RPMI8226 (cell line): ENCODE measurements at regions not wholly inside any gene's neighbourhood (a gene's known extent, or its start where the extent isn't known, plus 50 kb on each side); places are given as distances from the start of the nearest gene placed in this dataset.

Experiments used
- DNase-seq: peaks from one replicate; pipeline ENCODE4 v3.0.0-alpha.2; 2015

GRCh38 chr15:70318594-70319465 is 221.1 kb upstream of the TLE3 start:
- peak; percentile 40 for DNase-seq

DNA sequence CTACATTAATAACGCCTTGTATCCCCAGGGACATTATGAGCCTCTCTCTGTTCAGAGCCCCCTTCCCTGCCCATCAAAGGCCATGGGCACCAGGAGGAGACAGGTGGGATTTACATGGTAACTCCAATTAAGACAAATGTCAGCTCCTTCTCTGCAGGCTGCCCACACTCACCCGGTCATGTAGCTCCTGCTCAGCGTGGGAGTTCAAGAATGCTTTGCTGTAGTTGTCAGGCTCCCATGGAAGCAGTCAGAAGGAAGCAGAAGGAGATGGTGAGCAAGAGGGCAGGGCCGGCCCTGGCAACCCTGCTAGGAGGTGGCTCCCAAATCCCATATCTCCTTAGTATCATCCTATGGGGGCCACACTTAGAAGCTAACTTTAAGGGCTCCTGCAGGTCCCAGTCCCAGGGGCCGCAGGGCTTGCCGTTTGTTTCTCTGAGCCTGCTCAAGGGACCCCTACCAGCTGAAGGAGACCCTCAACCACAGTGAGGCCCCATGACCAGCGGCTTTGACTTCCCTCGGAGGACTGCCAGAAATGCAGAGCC is 218.4 kb upstream of the TLE3 start:
- no peak for DNase-seq

- no peak for DNase-seq
These were observed 217.7 kb upstream of the TLE3 start for GRCh38 chr15:70315431-70315830.

GRCh38 chr15:70314688-70315087 is 217.0 kb upstream of the TLE3 start:
- DNase-seq, result no peak

- DNase-seq, result no peak
These were observed 216.3 kb upstream of the TLE3 start for GRCh38 chr15:70314018-70314354.

DNA sequence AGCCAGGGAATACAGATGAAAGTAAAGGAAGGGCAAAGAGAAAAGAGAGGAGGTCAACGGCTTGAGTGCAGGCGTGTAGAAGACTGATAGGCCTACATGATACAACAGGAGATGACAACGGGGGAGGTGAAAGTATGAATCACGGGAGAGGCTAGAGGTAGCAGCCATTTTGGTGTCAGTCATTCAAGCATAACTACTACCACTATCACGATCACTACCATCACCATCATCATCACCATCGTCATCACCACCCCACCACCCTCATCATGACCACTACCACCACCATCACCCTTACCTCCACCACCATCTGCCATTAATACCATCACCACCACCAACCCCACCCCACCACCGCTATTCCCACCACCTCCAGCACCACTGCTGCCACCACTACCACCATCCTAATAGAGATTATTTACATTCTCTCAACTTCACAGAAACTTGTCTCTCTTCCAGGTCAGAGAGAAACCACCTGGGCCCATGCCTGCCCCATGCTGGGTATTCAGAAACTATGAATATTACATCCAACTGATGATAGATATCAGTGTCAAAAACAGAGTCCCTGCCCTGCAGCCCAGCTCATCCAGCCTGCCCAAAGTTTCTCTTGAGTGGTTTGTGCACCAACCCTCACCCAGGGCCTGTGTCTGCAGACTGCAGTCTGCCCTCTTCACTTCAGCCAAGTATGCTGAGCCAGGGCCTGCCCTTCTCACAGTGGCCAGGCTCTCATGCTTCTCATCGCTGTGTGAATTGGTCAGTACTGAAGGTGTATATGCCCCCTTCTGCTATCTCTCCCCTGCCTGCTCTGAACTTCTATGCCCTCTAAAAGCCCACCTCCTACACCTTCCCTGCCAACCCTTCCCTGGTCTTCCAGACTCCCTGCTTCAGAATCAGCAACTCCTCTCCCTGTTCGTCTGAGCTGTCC is 215.6 kb upstream of the TLE3 start:
- DNase-seq, result no peak

- no peak for DNase-seq
These were observed 214.1 kb upstream of the TLE3 start for GRCh38 chr15:70311821-70312220.

DNA sequence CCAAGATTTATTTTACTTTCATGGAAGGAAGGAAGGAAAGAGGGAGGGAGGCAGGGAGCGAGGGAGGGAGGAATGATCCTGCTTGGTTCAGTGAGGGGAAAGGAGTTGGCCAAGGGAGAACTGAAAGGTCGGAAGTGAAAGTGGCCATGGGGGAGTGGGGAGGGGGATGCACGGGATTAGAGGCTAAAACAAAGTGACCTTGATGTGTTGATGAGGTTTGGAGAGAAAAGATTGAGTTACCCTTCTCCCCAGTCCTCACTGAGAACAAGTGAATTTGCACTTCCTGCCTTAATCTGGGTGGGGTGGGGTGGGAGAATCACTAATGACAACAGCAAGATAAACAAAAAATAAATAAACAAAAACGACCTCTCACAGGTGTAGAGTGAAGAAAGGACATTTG is 212.0 kb upstream of the TLE3 start:
- no peak for DNase-seq

GRCh38 chr15:70308735-70309434 is 211.2 kb upstream of the TLE3 start:
- no peak for DNase-seq

DNA sequence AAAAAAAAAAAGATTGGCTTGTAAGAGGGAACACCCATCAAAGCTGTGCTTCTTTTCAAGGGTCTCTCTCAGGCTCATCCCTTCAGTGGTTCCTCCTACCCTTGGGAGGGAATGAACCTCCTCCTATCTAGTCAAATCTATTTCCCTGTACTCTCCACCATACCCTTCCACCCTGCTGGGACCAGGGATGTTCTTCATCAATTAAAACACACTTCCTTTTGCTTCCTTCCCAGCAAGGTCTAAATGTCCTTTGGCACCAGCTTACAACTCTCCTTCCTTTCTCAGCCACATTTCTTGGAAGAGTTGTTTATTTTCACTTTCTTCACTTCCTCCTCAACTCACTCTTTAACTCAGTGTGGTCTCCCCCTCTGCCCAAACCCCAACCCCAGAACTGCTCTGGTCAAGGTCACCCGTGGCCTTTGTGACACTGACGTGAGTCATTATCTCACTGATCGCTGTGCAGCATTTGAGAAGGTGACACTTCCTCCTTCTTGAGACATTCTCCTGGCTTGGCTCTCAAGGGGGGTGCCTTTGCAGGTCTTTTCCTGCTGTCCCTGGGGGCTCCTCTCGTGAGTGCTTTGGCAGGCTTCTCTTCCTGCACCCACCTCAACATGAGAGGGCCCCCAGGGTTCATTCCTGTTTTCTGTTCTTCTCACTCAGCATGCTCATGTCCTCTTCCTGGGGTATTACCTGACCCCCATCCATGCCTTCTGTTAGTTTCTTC is 210.5 kb upstream of the TLE3 start:
- DNase-seq, result peak; percentile 62

DNA sequence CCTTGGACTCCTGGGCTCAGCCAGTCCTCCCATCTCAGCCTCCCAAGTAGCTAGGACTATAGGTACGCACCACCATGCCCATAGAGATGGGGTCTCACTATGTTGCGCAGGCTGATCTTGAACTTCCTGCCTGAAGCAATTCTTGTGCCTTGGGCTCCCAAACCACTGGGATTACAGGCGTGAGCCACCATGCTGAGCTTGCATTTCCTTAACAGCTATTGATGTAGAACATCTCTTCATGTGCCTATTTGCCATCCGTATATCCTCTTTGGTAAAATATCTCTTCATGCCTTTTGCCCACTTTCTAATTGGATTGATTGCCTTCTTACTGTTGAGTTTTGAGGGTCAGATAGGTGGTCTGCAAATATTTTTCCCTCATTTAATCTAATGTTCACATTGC is 208.9 kb upstream of the TLE3 start:
- DNase-seq, result no peak

- DNase-seq, result no peak
These were observed 208.4 kb upstream of the TLE3 start for GRCh38 chr15:70306081-70306480.

DNA sequence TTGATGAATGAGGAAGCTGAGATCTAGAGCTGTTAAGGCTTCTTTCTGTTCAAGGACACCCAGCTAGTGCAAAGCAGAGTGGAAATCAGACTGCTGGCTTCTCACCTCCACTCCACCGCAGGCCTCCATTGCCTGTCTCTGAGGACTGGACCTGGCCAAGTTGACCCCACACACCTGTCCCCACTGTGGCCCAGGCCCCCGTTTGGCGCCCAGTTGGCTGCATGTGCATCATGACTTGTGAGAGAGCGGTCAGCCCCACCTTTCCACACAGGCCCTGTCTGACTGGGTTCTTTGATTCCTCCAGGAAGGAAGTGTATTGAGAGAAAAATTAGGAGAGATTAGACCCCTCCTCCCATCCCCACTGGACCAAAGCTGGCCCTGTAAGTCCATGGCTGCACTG is 206.3 kb upstream of the TLE3 start:
- DNase-seq, result no peak

DNA sequence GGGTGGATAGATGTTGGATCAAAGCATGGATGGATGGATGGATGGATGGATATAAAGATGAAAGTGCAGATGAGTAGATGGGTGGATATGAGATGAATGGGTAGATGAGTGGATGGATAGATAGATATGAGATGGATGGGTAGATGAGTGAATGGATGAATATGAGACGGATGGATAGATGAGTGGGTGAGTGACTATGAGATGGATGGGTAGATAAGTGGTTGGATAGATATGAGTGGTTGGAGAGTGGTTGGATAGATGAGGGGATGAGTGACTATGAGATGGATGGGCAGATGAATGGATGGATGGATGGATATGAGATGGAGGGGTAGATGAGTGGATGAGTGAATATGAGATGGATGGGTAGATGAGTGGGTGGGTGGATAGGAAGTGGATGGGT is 204.6 kb upstream of the TLE3 start:
- no peak for DNase-seq

GRCh38 chr15:70301396-70301795 is 203.7 kb upstream of the TLE3 start:
- DNase-seq, result no peak

GRCh38 chr15:70299931-70300869 is 202.5 kb upstream of the TLE3 start:
- DNase-seq, result peak; percentile 99

DNA sequence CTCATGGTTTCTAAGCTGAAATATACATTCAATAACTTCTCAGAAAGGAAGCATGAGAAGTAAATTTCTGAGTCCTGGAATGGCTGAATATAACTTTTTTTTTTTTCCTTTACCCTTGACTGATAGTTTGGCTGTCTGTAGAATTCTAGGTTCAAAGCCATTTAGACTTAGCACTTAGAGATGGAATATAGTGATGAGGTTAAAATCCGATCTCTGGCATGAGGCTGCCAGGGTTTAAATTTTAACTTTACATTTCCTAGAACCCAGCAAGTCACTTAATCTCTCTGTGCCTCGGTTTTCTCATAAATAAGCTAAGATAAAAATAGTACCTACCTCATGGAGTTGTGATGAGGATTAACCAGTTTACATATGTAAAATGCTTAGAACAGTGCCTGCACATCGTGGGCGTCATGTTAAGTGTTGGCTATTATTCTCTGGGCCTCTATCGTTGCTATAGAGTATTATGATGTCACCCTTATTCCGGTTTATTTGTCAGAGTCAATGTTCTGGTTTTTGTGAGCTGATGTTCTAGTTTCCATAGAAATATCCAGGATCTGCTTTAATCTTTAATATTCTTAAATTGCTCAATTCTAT is 199.8 kb upstream of the TLE3 start:
- no peak for DNase-seq

DNA sequence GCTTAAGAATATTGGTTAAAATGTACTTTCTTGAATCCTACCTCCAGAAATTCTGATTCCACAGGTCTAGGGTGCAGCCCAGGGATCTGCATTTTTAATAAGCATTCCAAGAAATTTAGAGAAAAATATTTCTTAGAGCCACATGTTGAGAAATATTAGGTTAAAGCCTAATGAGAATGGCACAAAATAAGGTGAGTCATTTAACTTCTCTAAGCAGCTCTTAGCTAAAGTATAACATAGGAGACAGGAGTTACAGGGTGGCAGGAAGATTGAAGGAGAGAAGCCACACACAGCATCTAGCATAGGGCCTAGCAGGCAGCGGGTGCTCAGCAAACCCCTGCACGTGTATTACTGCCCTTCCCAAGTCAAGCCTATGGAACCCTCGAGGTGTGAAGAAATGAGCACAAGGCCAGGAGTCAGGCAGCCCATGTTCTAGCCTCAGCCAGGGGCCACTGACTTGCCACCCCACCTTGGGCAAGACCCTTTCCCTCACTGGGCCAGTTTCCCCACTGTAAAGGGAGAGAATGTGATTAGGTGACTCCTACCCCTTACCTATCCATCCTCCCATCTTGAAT is 197.1 kb upstream of the TLE3 start:
- DNase-seq, result no peak

DNA sequence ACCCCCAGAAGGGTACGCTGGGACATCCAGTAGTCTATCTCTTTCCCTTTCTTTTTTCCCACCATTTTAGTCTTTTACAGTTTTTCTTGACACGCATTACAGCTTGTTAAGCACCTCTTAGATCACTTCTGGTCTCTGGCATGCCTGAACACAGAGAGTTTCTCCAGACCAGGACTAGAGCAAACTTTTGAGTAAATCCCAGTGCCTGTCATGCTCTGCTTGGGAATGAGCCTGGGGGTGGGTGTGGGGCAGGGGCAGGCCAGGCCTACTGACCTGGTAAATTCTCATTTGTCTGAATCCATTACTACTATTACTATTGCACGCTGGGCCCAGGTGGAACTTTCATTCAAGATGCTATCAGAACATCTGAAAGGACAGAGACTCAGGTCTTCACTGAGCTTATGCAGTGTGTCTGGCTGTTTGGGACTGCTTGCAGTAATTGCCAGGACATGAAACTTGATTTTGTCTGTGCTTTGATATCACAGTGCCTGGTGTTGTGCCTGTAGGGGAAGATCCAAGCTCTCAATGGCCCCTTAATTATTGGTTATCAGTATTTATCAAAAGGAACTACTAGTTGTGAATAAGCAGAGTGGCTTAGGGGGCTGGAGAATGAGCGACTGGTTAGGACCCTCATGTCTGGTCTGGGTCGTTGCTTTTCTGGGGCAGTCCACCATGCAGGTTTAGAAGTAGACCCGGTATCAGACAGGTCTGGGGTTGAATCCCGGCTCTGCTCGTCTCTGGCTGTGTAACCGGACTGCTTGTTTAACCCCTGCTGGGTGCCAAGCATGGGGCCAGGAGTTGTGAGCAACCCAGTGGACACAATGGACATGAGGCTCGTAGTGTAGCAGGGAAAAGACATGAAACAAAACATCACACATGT is 196.1 kb upstream of the TLE3 start:
- no peak for DNase-seq
